ENCODE measurements at regions not wholly inside any gene's neighbourhood (a gene's known extent, or its start where the extent isn't known, plus 50 kb on each side); places are given as distances from the start of the nearest gene placed in this dataset.

GRCh38 chr6:11299421-11299784, 66.9 kb upstream of the NEDD9 start (continued):
- TF ChIP-seq, protein P1, sequence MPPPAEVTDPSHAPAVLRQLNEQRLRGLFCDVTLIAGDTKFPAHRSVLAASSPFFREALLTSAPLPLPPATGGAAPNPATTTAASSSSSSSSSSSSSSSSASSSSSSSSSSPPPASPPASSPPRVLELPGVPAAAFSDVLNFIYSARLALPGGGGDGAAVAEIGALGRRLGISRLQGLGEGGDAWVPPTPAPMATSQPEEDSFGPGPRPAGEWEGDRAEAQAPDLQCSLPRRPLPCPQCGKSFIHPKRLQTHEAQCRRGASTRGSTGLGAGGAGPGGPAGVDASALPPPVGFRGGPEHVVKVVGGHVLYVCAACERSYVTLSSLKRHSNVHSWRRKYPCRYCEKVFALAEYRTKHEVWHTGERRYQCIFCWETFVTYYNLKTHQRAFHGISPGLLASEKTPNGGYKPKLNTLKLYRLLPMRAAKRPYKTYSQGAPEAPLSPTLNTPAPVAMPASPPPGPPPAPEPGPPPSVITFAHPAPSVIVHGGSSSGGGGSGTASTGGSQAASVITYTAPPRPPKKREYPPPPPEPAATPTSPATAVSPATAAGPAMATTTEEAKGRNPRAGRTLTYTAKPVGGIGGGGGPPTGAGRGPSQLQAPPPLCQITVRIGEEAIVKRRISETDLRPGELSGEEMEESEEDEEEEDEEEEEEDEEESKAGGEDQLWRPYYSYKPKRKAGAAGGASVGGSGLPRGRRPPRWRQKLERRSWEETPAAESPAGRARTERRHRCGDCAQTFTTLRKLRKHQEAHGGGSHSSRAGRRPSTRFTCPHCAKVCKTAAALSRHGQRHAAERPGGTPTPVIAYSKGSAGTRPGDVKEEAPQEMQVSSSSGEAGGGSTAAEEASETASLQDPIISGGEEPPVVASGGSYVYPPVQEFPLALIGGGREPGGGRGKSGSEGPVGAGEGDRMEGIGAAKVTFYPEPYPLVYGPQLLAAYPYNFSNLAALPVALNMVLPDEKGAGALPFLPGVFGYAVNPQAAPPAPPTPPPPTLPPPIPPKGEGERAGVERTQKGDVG (CRISPR knock-in tag; IDR thresholded peaks at IDR 0.05; ENCODE audit: borderline replicate concordance), result peak; percentile 13; the same call in 1 of the 2 replicates
- TF ChIP-seq NCOA1 (CRISPR knock-in tag; IDR thresholded peaks at IDR 0.05) (peak; percentile 73; the same call in 1 of the 2 replicates), JUNB (CRISPR knock-in tag; IDR thresholded peaks at IDR 0.05; ENCODE audit: borderline replicate concordance) (0 out of 2 replicates have a peak, but pooled peaks have one; percentile 16), ZNF614 (CRISPR knock-in tag; IDR thresholded peaks at IDR 0.05; ENCODE audit: borderline replicate concordance) (0 out of 2 replicates have a peak, but pooled peaks have one; percentile 1), ZNF20 (CRISPR knock-in tag; IDR thresholded peaks at IDR 0.05) (0 out of 2 replicates have a peak, but pooled peaks have one; percentile 67), IRF9 (CRISPR knock-in tag; IDR thresholded peaks at IDR 0.05; ENCODE audit: borderline replicate concordance) (0 out of 2 replicates have a peak, but pooled peaks have one; percentile 55), ZBTB7A (CRISPR knock-in tag; IDR thresholded peaks at IDR 0.05) (0 out of 2 replicates have a peak, but pooled peaks have one; percentile 7), BCL3 (CRISPR knock-in tag; IDR thresholded peaks at IDR 0.05) (peak; percentile 18; the same call in 1 of the 2 replicates), SNAI1 (CRISPR knock-in tag; IDR thresholded peaks at IDR 0.05; ENCODE audit: borderline replicate concordance) (peak; percentile 21), HOXA5 (CRISPR knock-in tag; IDR thresholded peaks at IDR 0.05) (0 out of 2 replicates have a peak, but pooled peaks have one; percentile 4), ZNF556 (CRISPR knock-in tag; IDR thresholded peaks at IDR 0.05; ENCODE audit: borderline replicate concordance) (peak; percentile 8; the same call in 1 of the 2 replicates), ZNF274 (CRISPR knock-in tag; IDR thresholded peaks at IDR 0.05) (peak; percentile 51; the same call in 1 of the 2 replicates), HIVEP1 (CRISPR knock-in tag; IDR thresholded peaks at IDR 0.05) (0 out of 2 replicates have a peak, but pooled peaks have one; percentile 12), DR1 (CRISPR knock-in tag; IDR thresholded peaks at IDR 0.05) (0 out of 2 replicates have a peak, but pooled peaks have one; percentile 24), ZIK1 (CRISPR knock-in tag; IDR thresholded peaks at IDR 0.05; ENCODE audit: borderline replicate concordance, low read depth) (peak; percentile 22; the same call in 1 of the 2 replicates)
- TF ChIP-seq, protein P2, sequence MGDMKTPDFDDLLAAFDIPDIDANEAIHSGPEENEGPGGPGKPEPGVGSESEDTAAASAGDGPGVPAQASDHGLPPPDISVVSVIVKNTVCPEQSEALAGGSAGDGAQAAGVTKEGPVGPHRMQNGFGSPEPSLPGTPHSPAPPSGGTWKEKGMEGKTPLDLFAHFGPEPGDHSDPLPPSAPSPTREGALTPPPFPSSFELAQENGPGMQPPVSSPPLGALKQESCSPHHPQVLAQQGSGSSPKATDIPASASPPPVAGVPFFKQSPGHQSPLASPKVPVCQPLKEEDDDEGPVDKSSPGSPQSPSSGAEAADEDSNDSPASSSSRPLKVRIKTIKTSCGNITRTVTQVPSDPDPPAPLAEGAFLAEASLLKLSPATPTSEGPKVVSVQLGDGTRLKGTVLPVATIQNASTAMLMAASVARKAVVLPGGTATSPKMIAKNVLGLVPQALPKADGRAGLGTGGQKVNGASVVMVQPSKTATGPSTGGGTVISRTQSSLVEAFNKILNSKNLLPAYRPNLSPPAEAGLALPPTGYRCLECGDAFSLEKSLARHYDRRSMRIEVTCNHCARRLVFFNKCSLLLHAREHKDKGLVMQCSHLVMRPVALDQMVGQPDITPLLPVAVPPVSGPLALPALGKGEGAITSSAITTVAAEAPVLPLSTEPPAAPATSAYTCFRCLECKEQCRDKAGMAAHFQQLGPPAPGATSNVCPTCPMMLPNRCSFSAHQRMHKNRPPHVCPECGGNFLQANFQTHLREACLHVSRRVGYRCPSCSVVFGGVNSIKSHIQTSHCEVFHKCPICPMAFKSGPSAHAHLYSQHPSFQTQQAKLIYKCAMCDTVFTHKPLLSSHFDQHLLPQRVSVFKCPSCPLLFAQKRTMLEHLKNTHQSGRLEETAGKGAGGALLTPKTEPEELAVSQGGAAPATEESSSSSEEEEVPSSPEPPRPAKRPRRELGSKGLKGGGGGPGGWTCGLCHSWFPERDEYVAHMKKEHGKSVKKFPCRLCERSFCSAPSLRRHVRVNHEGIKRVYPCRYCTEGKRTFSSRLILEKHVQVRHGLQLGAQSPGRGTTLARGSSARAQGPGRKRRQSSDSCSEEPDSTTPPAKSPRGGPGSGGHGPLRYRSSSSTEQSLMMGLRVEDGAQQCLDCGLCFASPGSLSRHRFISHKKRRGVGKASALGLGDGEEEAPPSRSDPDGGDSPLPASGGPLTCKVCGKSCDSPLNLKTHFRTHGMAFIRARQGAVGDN (CRISPR knock-in tag; IDR thresholded peaks at IDR 0.05), result peak; percentile 89
- TF ChIP-seq, protein P3, sequence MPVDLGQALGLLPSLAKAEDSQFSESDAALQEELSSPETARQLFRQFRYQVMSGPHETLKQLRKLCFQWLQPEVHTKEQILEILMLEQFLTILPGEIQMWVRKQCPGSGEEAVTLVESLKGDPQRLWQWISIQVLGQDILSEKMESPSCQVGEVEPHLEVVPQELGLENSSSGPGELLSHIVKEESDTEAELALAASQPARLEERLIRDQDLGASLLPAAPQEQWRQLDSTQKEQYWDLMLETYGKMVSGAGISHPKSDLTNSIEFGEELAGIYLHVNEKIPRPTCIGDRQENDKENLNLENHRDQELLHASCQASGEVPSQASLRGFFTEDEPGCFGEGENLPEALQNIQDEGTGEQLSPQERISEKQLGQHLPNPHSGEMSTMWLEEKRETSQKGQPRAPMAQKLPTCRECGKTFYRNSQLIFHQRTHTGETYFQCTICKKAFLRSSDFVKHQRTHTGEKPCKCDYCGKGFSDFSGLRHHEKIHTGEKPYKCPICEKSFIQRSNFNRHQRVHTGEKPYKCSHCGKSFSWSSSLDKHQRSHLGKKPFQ (CRISPR knock-in tag; IDR thresholded peaks at IDR 0.05; ENCODE audit: insufficient replicate concordance), result peak; percentile 3

Measured in HepG2 (cell line).